Stimulated activated CD8-positive, alpha-beta memory T cell treated with anti-CD3 and anti-CD28 coated beads, Interleukin-7, amount 100 ng/mL, for 1 hour (primary cell): ENCODE measurements at regions not wholly inside any gene's neighbourhood (a gene's known extent, or its start where the extent isn't known, plus 50 kb on each side); places are given as distances from the start of the nearest gene placed in this dataset.
"Not testable (repeated sequence)": the region's sequence is repeated elsewhere in the genome, so short reads cannot be mapped to it uniquely, and the experiment has no call there.

Experiments
- DNase-seq, 2 donors: peaks; one replicate each; pipeline ENCODE4 v3.0.0-alpha.2; 2020; ENCODE audit warnings: low read depth in 2 of 2

GRCh38 chr4:18105030-18106011 lies 83.8 kb upstream of the LCORL start:
- DNase-seq = no peak

GRCh38 chr4:18103876-18104605 lies 82.5 kb upstream of the LCORL start:
- no peak for DNase-seq

- DNase-seq = no peak
These were observed 79.1 kb upstream of the LCORL start for GRCh38 chr4:18100657-18101056.

- DNase-seq = not testable (repeated sequence)
These were observed 68.9 kb upstream of the LCORL start for GRCh38 chr4:18090447-18090846.

- DNase-seq = no peak
These were observed 60.7 kb upstream of the LCORL start for GRCh38 chr4:18082236-18082635.

GRCh38 chr4:18081708-18082107 lies 60.2 kb upstream of the LCORL start:
- DNase-seq = no peak

GRCh38 chr4:18077808-18078207 lies 56.3 kb upstream of the LCORL start:
- no peak for DNase-seq

- DNase-seq = no peak
These were observed 54.4 kb upstream of the LCORL start for GRCh38 chr4:18075823-18076433.

- no peak for DNase-seq
These were observed 50.3 kb upstream of the LCORL start for GRCh38 chr4:18071894-18072293.
